Parathyroid adenoma (tissue), 2 donors: ENCODE measurements at regions not wholly inside any gene's neighbourhood (a gene's known extent, or its start where the extent isn't known, plus 50 kb on each side); places are given as distances from the start of the nearest gene placed in this dataset.

ENCODE experiments used
- H2AFZ ChIP-seq: fragments of 300-600 bp; sonication (generic); one replicate; pipeline ENCODE4 v1.7.0; 2017; ENCODE audit warnings: antibody characterized with exemption, mild to moderate bottlenecking
- H3K27ac ChIP-seq: fragments of 300-600 bp; sonication (generic); one replicate; pipeline ENCODE4 v1.7.0; 2017
- H3K27me3 ChIP-seq: fragments of 300-600 bp; sonication (generic); one replicate; pipeline ENCODE4 v1.7.0; 2017; ENCODE audit warnings: low read length; ENCODE audit not compliant: control insufficient read depth, insufficient read depth
- H3K36me3 ChIP-seq: fragments of 300-600 bp; sonication (generic); one replicate; pipeline ENCODE4 v1.7.0; 2017; ENCODE audit warnings: low read length; ENCODE audit not compliant: control insufficient read depth, insufficient read depth
- H3K4me1 ChIP-seq: fragments of 300-600 bp; sonication (generic); one replicate; pipeline ENCODE4 v1.7.0; 2017; ENCODE audit warnings: control low read depth
- H3K4me2 ChIP-seq: fragments of 300-600 bp; sonication (generic); one replicate; pipeline ENCODE4 v1.7.0; 2017; ENCODE audit warnings: low read length
- H3K4me3 ChIP-seq: fragments of 300-600 bp; sonication (generic); one replicate; pipeline ENCODE4 v1.7.0; 2017; ENCODE audit warnings: low read depth, low read length
- H3K79me2 ChIP-seq: fragments of 300-600 bp; sonication (generic); one replicate; pipeline ENCODE4 v1.7.0; 2017; ENCODE audit warnings: control low read depth
- H3K9ac ChIP-seq: fragments of 300-600 bp; sonication (generic); one replicate; pipeline ENCODE4 v1.7.0; 2017; ENCODE audit warnings: mild to moderate bottlenecking
- H3K9me3 ChIP-seq: fragments of 300-600 bp; sonication (generic); one replicate; pipeline ENCODE4 v1.7.0; 2017; ENCODE audit warnings: low read length; ENCODE audit not compliant: control insufficient read depth
- TF ChIP-seq, protein P1 (sequence below): fragments of 300-600 bp; sonication (generic); IDR thresholded peaks from one replicate; pipeline ENCODE4 v1.7.0; 2017; ENCODE audit warnings: antibody characterized with exemption, mild to moderate bottlenecking
- donor health status: primary hyperparathyroidism.

GRCh38 chr5:36492984-36493654 is 113.3 kb upstream of the SLC1A3 start:
- Histone ChIP-seq H3K9me3 (no peaks in the 10 kb centered on the region), H3K4me2 (no peak overlapping the region)
- TF ChIP-seq, protein P1, sequence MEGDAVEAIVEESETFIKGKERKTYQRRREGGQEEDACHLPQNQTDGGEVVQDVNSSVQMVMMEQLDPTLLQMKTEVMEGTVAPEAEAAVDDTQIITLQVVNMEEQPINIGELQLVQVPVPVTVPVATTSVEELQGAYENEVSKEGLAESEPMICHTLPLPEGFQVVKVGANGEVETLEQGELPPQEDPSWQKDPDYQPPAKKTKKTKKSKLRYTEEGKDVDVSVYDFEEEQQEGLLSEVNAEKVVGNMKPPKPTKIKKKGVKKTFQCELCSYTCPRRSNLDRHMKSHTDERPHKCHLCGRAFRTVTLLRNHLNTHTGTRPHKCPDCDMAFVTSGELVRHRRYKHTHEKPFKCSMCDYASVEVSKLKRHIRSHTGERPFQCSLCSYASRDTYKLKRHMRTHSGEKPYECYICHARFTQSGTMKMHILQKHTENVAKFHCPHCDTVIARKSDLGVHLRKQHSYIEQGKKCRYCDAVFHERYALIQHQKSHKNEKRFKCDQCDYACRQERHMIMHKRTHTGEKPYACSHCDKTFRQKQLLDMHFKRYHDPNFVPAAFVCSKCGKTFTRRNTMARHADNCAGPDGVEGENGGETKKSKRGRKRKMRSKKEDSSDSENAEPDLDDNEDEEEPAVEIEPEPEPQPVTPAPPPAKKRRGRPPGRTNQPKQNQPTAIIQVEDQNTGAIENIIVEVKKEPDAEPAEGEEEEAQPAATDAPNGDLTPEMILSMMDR: no peak

DNA sequence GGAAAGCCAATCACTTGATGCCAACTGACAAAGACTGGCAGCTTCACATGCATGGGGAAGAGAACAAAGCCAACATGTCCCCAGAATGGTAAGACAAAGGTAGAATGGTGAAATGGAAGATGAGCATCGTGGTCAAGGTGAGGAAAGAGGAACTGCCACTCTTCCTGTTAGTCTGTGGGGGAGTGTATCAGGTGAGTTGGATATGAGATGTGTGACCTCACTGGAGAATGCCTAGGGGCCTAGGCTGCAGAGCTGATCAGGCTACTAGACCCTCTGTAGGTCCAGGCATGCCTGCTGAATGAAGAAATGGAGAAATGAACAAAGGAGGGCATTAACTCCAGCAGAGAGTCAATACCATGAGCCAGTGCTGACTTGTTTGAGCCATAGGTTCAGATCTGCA is 112.4 kb upstream of the SLC1A3 start:
- Histone ChIP-seq H3K9me3 (no peaks in the 10 kb centered on the region), H3K79me2 (no peaks in the 10 kb centered on the region), H3K27ac (no peak overlapping the region), H2AFZ (no peak overlapping the region), H3K4me1 (no peaks in the 10 kb centered on the region), H3K4me2 (no peak overlapping the region), H3K36me3 (no peaks in the 10 kb centered on the region), H3K9ac (no peak overlapping the region), H3K4me3 (no peak overlapping the region), H3K27me3 (peaks cover 3% of the 10 kb centered on the region)
- TF ChIP-seq, protein P1: no peak

More at GRCh38 chr5:36492984-36493654, 113.3 kb upstream of the SLC1A3 start:
- Histone ChIP-seq H3K9ac (no peak overlapping the region), H3K27ac (no peak overlapping the region), H3K27me3 (peaks cover 3% of the 10 kb centered on the region), H3K4me1 (no peaks in the 10 kb centered on the region), H3K36me3 (no peaks in the 10 kb centered on the region), H3K4me3 (no peak overlapping the region), H2AFZ (no peak overlapping the region), H3K79me2 (no peaks in the 10 kb centered on the region)

GRCh38 chr5:36494841-36495601 is 111.4 kb upstream of the SLC1A3 start:
- H3K4me3 ChIP-seq: no peak overlapping the region
- H3K9ac ChIP-seq: no peak overlapping the region
- H3K9me3 ChIP-seq: no peaks in the 10 kb centered on the region
- H3K36me3 ChIP-seq: no peaks in the 10 kb centered on the region
- H3K4me2 ChIP-seq: no peak overlapping the region
- H3K27ac ChIP-seq: no peak overlapping the region
- TF ChIP-seq, protein P1: no peak
- no peaks in the 10 kb centered on the region for H3K4me1 ChIP-seq
- H2AFZ ChIP-seq: no peak overlapping the region
- peaks cover 3% of the 10 kb centered on the region for H3K27me3 ChIP-seq
- H3K79me2 ChIP-seq: no peaks in the 10 kb centered on the region

GRCh38 chr5:36495611-36496010 is 110.8 kb upstream of the SLC1A3 start:
- Histone ChIP-seq H3K9ac (no peak overlapping the region), H3K36me3 (no peaks in the 10 kb centered on the region)
- TF ChIP-seq, protein P1: no peak

More at GRCh38 chr5:36495611-36496010, 110.8 kb upstream of the SLC1A3 start:
- no peak overlapping the region for H3K4me3 ChIP-seq
- H3K27ac ChIP-seq: no peak overlapping the region
- H3K27me3 ChIP-seq: peaks cover 3% of the 10 kb centered on the region
- no peaks in the 10 kb centered on the region for H3K9me3 ChIP-seq
- H3K4me2 ChIP-seq: no peak overlapping the region
- H3K4me1 ChIP-seq: no peaks in the 10 kb centered on the region
- H2AFZ ChIP-seq: no peak overlapping the region
- H3K79me2 ChIP-seq: no peaks in the 10 kb centered on the region
